ENCODE measurements at regions not wholly inside any gene's neighbourhood (a gene's known extent, or its start where the extent isn't known, plus 50 kb on each side); places are given as distances from the start of the nearest gene placed in this dataset.

DNA sequence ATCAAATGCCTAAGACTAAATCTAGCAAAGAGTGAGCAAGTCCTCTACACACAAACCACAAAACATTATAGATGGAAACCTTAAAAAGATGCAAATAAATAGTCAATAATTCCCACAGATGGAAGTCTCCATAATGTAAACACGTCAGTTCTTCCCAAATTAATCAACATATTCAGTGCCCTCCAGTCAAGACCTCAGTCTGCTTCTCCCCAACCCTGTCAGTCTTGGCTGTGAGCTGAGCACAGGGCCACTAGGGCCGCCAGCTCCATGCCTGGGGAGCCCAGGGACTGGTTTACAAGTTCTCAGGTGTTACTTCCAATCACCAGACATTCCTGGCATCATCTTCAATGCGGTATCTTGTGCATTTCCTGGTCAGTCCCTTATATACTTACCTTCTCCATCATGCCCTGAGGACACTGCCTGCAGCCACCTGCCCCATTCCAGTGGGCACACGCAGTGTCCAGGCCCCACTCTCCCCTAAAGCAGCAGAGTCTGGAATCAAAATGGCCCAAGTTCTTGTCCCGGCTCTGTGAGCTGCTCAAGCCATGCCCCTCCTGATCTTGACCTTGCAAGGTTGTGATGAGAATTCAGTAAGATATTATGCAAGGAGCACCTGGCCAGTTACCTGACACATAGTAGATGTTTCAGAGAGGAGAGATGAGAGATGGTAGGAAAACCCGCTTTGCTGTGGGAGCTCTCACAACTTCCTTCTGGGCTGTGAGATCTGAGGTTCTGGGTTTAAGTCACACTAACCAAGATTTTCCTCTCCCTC lies 207.9 kb upstream of the RAB6C start:
- no peaks in the 10 kb centered on the region for H3K9me3 ChIP-seq (ENCODE audit: low read length)
- no peak overlapping the region for H2AFZ ChIP-seq (ENCODE audit: low read length)
- H3K27me3 ChIP-seq (ENCODE audit: control insufficient read depth in 1 of 2, insufficient read depth in 2 of 2, low read length in 2 of 2): peaks cover 6 to 37% of the 10 kb centered on the region in 2 experiments; a peak in 4 of 5 replicates
- WGBS (ENCODE audit: low lambda C conversion rate): 5% methylated on average over 6 of the region's 6 CpGs
- no peak for FAIRE-seq
- H3K4me3 ChIP-seq (replicated peaks in 1 of 3; ENCODE audit: insufficient read depth in 1 of 3, low read depth in 2 of 3, low read length in 3 of 3): no peak overlapping the region
- H4K20me1 ChIP-seq (ENCODE audit: insufficient read depth, low read length): no peaks in the 10 kb centered on the region
- DNase-seq (ENCODE audit: low spot score): no peak
- ChIA-PET CTCF (ENCODE audit: low intra/inter-chr PET ratio, low total read pairs) (no interaction called here), POLR2A (no interaction called here)
- intact Hi-C loops (cut with micrococcal nuclease; ENCODE audit: unreplicated experiment): no loop called here
- BruUV-seq (replicated peaks): no TSS peak
- no peak for ATAC-seq
- no peak overlapping the region for H3K4me2 ChIP-seq (ENCODE audit: low read depth, low read length)
- no peak for TF ChIP-seq MXD1 (CRISPR knock-in tag; IDR thresholded peaks at IDR 0.05)
- no peak for TF ChIP-seq ZFP62 (CRISPR knock-in tag; IDR thresholded peaks at IDR 0.05)
- no peak for TF ChIP-seq PAWR (CRISPR knock-in tag; IDR thresholded peaks at IDR 0.05; ENCODE audit: borderline replicate concordance)
- TF ChIP-seq SAFB2 (CRISPR knock-in tag; IDR thresholded peaks at IDR 0.05; ENCODE audit: borderline replicate concordance, low read depth): no peak
- no peak for TF ChIP-seq POLR2A (IDR thresholded peaks at IDR 0.05; ENCODE audit: insufficient read depth in 1 of 2, low read depth in 2 of 2, low read length in 2 of 2)
- no peak for TF ChIP-seq GATAD1 (CRISPR knock-in tag; IDR thresholded peaks at IDR 0.05)
- no peak for TF ChIP-seq ZNF337 (CRISPR knock-in tag; IDR thresholded peaks at IDR 0.05; ENCODE audit: borderline replicate concordance, low read depth)
- no peak for TF ChIP-seq HNF4G (IDR thresholded peaks at IDR 0.05; ENCODE audit: borderline replicate concordance, low read depth, low read length)
- no peak for TF ChIP-seq HNF4G (CRISPR knock-in tag; IDR thresholded peaks at IDR 0.05; ENCODE audit: borderline replicate concordance, low read depth)
- TF ChIP-seq TEAD3 (CRISPR knock-in tag; optimal IDR thresholded peaks at IDR 0.05; ENCODE audit: borderline replicate concordance): no peak
- no peak for TF ChIP-seq SMARCC2 (IDR thresholded peaks at IDR 0.05)
- no peak for TF ChIP-seq ZNF776 (CRISPR knock-in tag; IDR thresholded peaks at IDR 0.05)
- no peak for TF ChIP-seq TARDBP (CRISPR knock-in tag; IDR thresholded peaks at IDR 0.05)
- no peak for TF ChIP-seq FUBP1 (CRISPR knock-in tag; IDR thresholded peaks at IDR 0.05; ENCODE audit: borderline replicate concordance)
- no peak for TF ChIP-seq RARG (CRISPR knock-in tag; IDR thresholded peaks at IDR 0.05; ENCODE audit: low read depth)
- TF ChIP-seq, protein P1, sequence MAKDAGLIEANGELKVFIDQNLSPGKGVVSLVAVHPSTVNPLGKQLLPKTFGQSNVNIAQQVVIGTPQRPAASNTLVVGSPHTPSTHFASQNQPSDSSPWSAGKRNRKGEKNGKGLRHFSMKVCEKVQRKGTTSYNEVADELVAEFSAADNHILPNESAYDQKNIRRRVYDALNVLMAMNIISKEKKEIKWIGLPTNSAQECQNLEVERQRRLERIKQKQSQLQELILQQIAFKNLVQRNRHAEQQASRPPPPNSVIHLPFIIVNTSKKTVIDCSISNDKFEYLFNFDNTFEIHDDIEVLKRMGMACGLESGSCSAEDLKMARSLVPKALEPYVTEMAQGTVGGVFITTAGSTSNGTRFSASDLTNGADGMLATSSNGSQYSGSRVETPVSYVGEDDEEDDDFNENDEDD (CRISPR knock-in tag; IDR thresholded peaks at IDR 0.05; ENCODE audit: borderline replicate concordance): no peak
- TF ChIP-seq CBX5 (CRISPR knock-in tag; IDR thresholded peaks at IDR 0.05; ENCODE audit: borderline replicate concordance): no peak
- TF ChIP-seq ARNT2 (CRISPR knock-in tag; IDR thresholded peaks at IDR 0.05; ENCODE audit: low read depth): no peak
- TF ChIP-seq, protein P2, sequence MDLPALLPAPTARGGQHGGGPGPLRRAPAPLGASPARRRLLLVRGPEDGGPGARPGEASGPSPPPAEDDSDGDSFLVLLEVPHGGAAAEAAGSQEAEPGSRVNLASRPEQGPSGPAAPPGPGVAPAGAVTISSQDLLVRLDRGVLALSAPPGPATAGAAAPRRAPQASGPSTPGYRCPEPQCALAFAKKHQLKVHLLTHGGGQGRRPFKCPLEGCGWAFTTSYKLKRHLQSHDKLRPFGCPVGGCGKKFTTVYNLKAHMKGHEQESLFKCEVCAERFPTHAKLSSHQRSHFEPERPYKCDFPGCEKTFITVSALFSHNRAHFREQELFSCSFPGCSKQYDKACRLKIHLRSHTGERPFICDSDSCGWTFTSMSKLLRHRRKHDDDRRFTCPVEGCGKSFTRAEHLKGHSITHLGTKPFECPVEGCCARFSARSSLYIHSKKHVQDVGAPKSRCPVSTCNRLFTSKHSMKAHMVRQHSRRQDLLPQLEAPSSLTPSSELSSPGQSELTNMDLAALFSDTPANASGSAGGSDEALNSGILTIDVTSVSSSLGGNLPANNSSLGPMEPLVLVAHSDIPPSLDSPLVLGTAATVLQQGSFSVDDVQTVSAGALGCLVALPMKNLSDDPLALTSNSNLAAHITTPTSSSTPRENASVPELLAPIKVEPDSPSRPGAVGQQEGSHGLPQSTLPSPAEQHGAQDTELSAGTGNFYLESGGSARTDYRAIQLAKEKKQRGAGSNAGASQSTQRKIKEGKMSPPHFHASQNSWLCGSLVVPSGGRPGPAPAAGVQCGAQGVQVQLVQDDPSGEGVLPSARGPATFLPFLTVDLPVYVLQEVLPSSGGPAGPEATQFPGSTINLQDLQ (CRISPR knock-in tag; IDR thresholded peaks at IDR 0.05): no peak
- H3K4me1 ChIP-seq (ENCODE audit: insufficient read depth, low read length): 0 out of 2 replicates have a peak, but pooled peaks cover 3% of the 10 kb centered on the region
- no peaks in the 10 kb centered on the region for H3K79me2 ChIP-seq (ENCODE audit: insufficient read depth, low read length)
- no peaks in the 10 kb centered on the region for H3K36me3 ChIP-seq (replicated peaks in 1 of 2; ENCODE audit: control insufficient read depth in 1 of 2, insufficient read depth in 2 of 2, low read length in 2 of 2)
- in situ Hi-C loops (cut with HindIII; ENCODE audit: extremely low pct_ligation_motif_present, low pct_unique_long_range_greater_than_20kb): no loop called here
- H3K27ac ChIP-seq (ENCODE audit: extremely low read length, insufficient read depth, low read length): no peak overlapping the region
- no peak overlapping the region for H3K9ac ChIP-seq (ENCODE audit: insufficient read depth, low read depth, low read length)
